Common myeloid progenitor, CD34-positive (primary cell): ENCODE measurements at regions not wholly inside any gene's neighbourhood (a gene's known extent, or its start where the extent isn't known, plus 50 kb on each side); places are given as distances from the start of the nearest gene placed in this dataset.
"Not testable (repeated sequence)": the region's sequence is repeated elsewhere in the genome, so short reads cannot be mapped to it uniquely, and the experiment has no call there.

ENCODE experiments used
- CTCF ChIA-PET: fragments of 350-600 bp; sonication (Branson Sonifier 250); formaldehyde crosslinking; loops from one replicate; lab custom pipeline; 2021; ENCODE audit warnings: antibody characterized with exemption; lab: Charles Lee
- POLR2A ChIA-PET: fragments of 350-600 bp; sonication (Branson Sonifier 250); formaldehyde crosslinking; loops from one replicate; lab custom pipeline; 2021; ENCODE audit warnings: antibody characterized with exemption; lab: Charles Lee
- DNase-seq, 3 donors: peaks; one replicate each; pipeline versions ENCODE4 v3.0.0 to v3.0.0-alpha.2; 2013
- H3K27ac ChIP-seq, 2 experiments: 1 replicate in 1 of 2; 2 replicates in 1 of 2; pipeline ENCODE4 v1.7.0; 2013; ENCODE audit warnings: inconsistent platforms in 2 of 2, low read length in 2 of 2, mild to moderate bottlenecking in 2 of 2, low read depth in 1 of 2, moderate library complexity in 1 of 2; ENCODE audit not compliant: severe bottlenecking in 2 of 2, insufficient read depth in 1 of 2, poor library complexity in 1 of 2
- H3K27me3 ChIP-seq, 5 experiments: replicated peaks in 2 of 5; 1 replicate in 3 of 5; 2 replicates in 2 of 5; pipeline versions ENCODE4 v1.6.1 to v1.7.0; 2013; ENCODE audit warnings: low read length in 4 of 5, mild to moderate bottlenecking in 2 of 5, moderate library complexity in 2 of 5, inconsistent platforms in 1 of 5; ENCODE audit not compliant: insufficient read depth in 5 of 5, control insufficient read depth in 4 of 5
- H3K36me3 ChIP-seq, 4 experiments: 1 replicate in 2 of 4; 2 replicates in 2 of 4; pipeline versions ENCODE4 v1.6.1 to v1.7.0; 2013; ENCODE audit warnings: low read length in 3 of 4, control low read depth in 1 of 4, mild to moderate bottlenecking in 1 of 4; ENCODE audit not compliant: control insufficient read depth in 4 of 4, insufficient read depth in 4 of 4
- H3K4me1 ChIP-seq, 4 experiments: 1 replicate in 3 of 4; 2 replicates in 1 of 4; pipeline versions ENCODE4 v1.6.1 to v1.7.1; 2013; ENCODE audit warnings: low read length in 3 of 4, mild to moderate bottlenecking in 3 of 4, control low read depth in 1 of 4, inconsistent platforms in 1 of 4, moderate library complexity in 1 of 4; ENCODE audit not compliant: control insufficient read depth in 4 of 4, insufficient read depth in 4 of 4; ENCODE audit errors: control extremely low read depth in 1 of 4
- H3K4me3 ChIP-seq, 7 experiments: 1 replicate in 4 of 7; 2 replicates in 3 of 7; pipeline versions ENCODE4 v1.5.1 to v1.7.0; 2013; ENCODE audit warnings: mild to moderate bottlenecking in 7 of 7, low read length in 6 of 7, moderate library complexity in 6 of 7, inconsistent platforms in 2 of 7, low read depth in 2 of 7, control low read depth in 1 of 7; ENCODE audit not compliant: insufficient read depth in 4 of 7, control insufficient read depth in 1 of 7; ENCODE audit errors: extremely low read depth in 1 of 7
- H3K9me3 ChIP-seq, 5 experiments: 1 replicate in 4 of 5; 2 replicates in 1 of 5; pipeline versions ENCODE4 v1.6.1 to v1.7.1; 2013; ENCODE audit warnings: low read length in 4 of 5, mild to moderate bottlenecking in 2 of 5, inconsistent platforms in 1 of 5, low read depth in 1 of 5, moderate library complexity in 1 of 5; ENCODE audit not compliant: control insufficient read depth in 4 of 5, insufficient read depth in 2 of 5; ENCODE audit errors: control extremely low read depth in 1 of 5
- WGBS: methylation state at CpG from one replicate; pipeline ENCODE4 v1.1.5; 2013; ENCODE audit not compliant: insufficient coverage; 5-methylcytosine and 5-hydroxymethylcytosine counted together

- WGBS: 100% methylated on average over 3 of the region's 3 CpGs
- H3K4me3 ChIP-seq, DNase-seq, H3K27ac ChIP-seq, H3K9me3 ChIP-seq, H3K36me3 ChIP-seq, POLR2A ChIA-PET, CTCF ChIA-PET, H3K27me3 ChIP-seq, H3K4me1 ChIP-seq: not testable (repeated sequence)
Measured at GRCh38 chr5:96197767-96198166, 235.3 kb downstream of the PCSK1 start.

DNA sequence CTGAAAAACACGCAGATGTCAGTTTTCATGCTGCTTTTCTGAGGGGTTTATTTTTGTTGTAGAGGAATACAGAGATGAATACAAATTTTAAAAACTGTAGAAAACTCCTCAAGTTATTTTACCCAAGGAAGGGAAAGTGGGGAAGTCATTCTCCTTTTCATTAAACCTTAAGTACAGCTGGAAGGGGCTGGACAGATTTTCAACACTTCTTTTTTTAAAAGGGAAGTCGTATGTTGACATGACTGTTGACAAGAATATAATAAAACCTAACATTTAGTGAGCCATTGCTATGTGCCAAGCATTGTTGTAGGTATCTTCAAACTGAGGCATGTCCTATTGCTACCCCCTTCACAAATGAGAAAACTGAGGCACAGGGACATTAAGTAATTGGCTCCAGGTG is 235.7 kb upstream of the ELL2 start:
- WGBS: no CpG with 5 or more reads among the region's 2 CpGs
- Histone ChIP-seq H3K27me3 (no peaks in the 10 kb centered on the region), H3K36me3 (no peaks in the 10 kb centered on the region), H3K4me1 (no peaks in the 10 kb centered on the region), H3K4me3 (no peak overlapping the region), H3K27ac (no peak overlapping the region), H3K9me3 (no peaks in the 10 kb centered on the region)
- ChIA-PET POLR2A (no interaction called here), CTCF (no interaction called here)
- no peak for DNase-seq

GRCh38 chr5:96196890-96197289 is 235.2 kb upstream of the ELL2 start:
- CTCF ChIA-PET: interaction anchor here (1.2 kb wide), 1 partner anchor 65 kb away, joined by 3 read pairs; no protein-coding TSS in a partner anchor
- Histone ChIP-seq H3K36me3 (no peaks in the 10 kb centered on the region), H3K4me1 (no peaks in the 10 kb centered on the region), H3K4me3 (no peak overlapping the region), H3K27ac (no peak overlapping the region), H3K9me3 (no peaks in the 10 kb centered on the region), H3K27me3 (no peaks in the 10 kb centered on the region)
- POLR2A ChIA-PET: interaction anchor here (1.0 kb wide), 1 partner anchor 207 kb away, joined by 3 read pairs; no protein-coding TSS in a partner anchor
- DNase-seq: no peak
- WGBS: 100% methylated on average over 1 of the region's 1 CpG

- Histone ChIP-seq H3K27ac (no peak overlapping the region), H3K36me3 (no peaks in the 10 kb centered on the region), H3K4me1 (no peaks in the 10 kb centered on the region), H3K9me3 (no peaks in the 10 kb centered on the region), H3K4me3 (no peak overlapping the region), H3K27me3 (no peaks in the 10 kb centered on the region)
- POLR2A ChIA-PET: interaction anchor here (1.0 kb wide), 1 partner anchor 207 kb away, joined by 3 read pairs; no protein-coding TSS in a partner anchor
- WGBS: 100% methylated on average over 1 of the region's 4 CpGs
- no peak for DNase-seq
- CTCF ChIA-PET: interaction anchor here (1.2 kb wide), 1 partner anchor 66 kb away, joined by 3 read pairs; no protein-coding TSS in a partner anchor
Measured at GRCh38 chr5:96196407-96196806, 234.8 kb upstream of the ELL2 start.

DNA sequence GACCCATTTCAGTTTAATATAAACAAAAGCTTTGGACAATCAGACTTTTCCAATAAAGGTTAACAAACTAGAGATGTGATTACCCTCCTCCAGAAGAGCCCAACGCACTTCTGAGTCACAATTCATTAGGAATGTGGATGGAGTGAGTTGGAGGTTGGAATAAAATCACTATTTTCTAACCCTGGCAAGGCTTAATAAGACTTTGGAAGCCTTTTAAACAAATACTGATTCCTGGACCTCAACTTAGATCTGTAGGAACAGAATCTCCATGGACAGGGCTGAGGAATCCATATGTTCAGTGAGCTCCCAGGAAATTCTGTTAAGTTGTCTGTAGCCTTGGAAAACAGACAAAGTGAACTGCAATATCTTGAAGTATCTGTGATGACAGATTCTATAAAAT is 233.5 kb upstream of the ELL2 start:
- Histone ChIP-seq H3K9me3 (no peaks in the 10 kb centered on the region), H3K27me3 (no peaks in the 10 kb centered on the region), H3K36me3 (no peaks in the 10 kb centered on the region), H3K27ac (no peak overlapping the region), H3K4me1 (no peaks in the 10 kb centered on the region), H3K4me3 (no peak overlapping the region)
- ChIA-PET POLR2A (no interaction called here), CTCF (no interaction called here)
- DNase-seq: no peak
- WGBS: 83% methylated on average over 1 of the region's 1 CpG

DNA sequence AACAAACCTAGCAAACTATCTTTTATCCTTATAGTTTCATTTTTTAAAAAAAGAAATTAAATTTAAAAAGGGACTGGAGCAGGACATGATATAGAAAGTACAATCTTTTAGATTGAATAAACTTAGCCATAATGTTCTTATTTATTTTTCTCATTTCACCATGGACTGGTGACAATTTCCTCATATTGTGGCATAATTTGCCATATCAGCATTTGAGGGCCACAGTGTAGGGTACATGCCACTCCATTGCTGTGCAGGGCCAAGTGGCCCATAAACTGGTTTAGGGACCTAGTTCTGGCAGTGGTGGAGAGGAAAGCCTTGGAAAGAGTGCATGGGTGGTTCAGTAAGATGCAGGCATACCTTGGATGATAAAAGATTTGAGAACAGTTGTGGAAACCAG is 232.9 kb upstream of the ELL2 start:
- no peak overlapping the region for H3K4me3 ChIP-seq
- ChIA-PET CTCF (no interaction called here), POLR2A (no interaction called here)
- H3K9me3 ChIP-seq: no peaks in the 10 kb centered on the region
- no peak for DNase-seq
- no peaks in the 10 kb centered on the region for H3K4me1 ChIP-seq
- H3K27ac ChIP-seq: no peak overlapping the region
- no peaks in the 10 kb centered on the region for H3K36me3 ChIP-seq
- no peaks in the 10 kb centered on the region for H3K27me3 ChIP-seq

DNA sequence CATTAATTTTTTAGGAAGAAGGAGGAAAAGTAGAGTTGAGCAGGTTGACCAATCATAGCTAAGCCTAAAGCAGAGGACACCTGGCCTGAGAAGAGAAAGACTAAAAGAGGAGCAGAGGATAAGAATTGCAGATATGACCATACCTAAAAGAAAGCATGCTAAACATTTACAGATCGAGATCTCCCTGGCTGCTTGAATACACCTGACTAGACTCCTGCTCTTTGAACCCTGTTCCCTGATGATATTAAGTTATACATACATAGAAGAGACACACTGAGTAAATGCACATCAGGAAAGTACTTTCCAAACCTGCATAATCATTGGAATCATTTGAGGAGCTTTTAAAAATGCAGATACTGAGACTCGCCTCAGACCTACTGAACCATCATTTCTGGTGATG is 232.3 kb upstream of the ELL2 start:
- DNase-seq: no peak
- Histone ChIP-seq H3K27ac (no peak overlapping the region), H3K4me1 (no peaks in the 10 kb centered on the region), H3K9me3 (no peaks in the 10 kb centered on the region), H3K27me3 (no peaks in the 10 kb centered on the region), H3K4me3 (no peak overlapping the region), H3K36me3 (no peaks in the 10 kb centered on the region)
- ChIA-PET CTCF (no interaction called here), POLR2A (no interaction called here)
- WGBS: no CpG with 5 or more reads among the region's 2 CpGs
